GM12891 (cell line): ENCODE measurements at regions not wholly inside any gene's neighbourhood (a gene's known extent, or its start where the extent isn't known, plus 50 kb on each side); places are given as distances from the start of the nearest gene placed in this dataset.

ENCODE experiments used
- POLR2A ChIP-seq: IDR thresholded peaks from 2 replicates; pipeline ENCODE4 v1.6.1; 2011; ENCODE audit warnings: low read depth, low read length, control low read depth
- POLR2AphosphoS5 ChIP-seq: IDR thresholded peaks from 2 replicates; pipeline ENCODE4 v1.6.1; 2011; ENCODE audit warnings: low read depth, low read length, control low read depth
- POU2F2 ChIP-seq: IDR thresholded peaks from 2 replicates; pipeline ENCODE4 v1.6.1; 2011; ENCODE audit warnings: low read depth, mild to moderate bottlenecking, control low read depth, low read length, moderate library complexity
- SPI1 ChIP-seq: IDR thresholded peaks from 2 replicates; pipeline ENCODE4 v1.6.1; 2011; ENCODE audit warnings: low read depth, low read length, control low read depth
- TAF1 ChIP-seq: IDR thresholded peaks from 2 replicates; pipeline ENCODE4 v1.6.1; 2011; ENCODE audit warnings: low read depth, low read length, control low read depth

DNA sequence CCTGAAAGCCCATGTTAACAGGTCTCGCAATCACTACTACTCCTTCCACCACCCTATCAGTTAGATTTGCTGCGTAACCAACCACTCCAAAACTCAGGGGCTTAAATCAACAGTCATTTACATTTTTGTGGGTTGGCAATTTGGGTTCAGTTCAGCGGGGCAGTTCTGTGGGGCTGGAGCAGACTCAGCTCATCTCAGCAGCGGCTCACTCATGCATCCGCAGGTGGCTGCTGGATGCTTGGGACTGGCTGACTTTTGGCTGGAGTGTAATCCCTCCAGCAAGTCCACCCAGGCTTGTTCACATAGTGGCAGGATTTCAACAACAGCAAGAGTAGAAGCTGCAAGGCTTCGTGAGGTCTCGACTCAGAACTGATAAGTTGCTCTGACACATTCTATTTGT is 79.2 kb downstream of the NEUROD6 start:
- TF ChIP-seq POLR2A: no peak
- TF ChIP-seq TAF1: no peak
- no peak for TF ChIP-seq POLR2AphosphoS5
- TF ChIP-seq POU2F2: no peak
- no peak for TF ChIP-seq SPI1
